CD14-positive monocyte (primary cell): ENCODE measurements at regions not wholly inside any gene's neighbourhood (a gene's known extent, or its start where the extent isn't known, plus 50 kb on each side); places are given as distances from the start of the nearest gene placed in this dataset.
A peak's percentile ranks its signal among the peaks of the same experiment; 100 is the strongest.

ENCODE experiments used
- DNase-seq, 3 donors: peaks; one replicate each; pipeline ENCODE4 v3.0.0-alpha.2; 2011 to 2022
- H2AFZ ChIP-seq: 2 replicates; pipeline ENCODE4 v1.6.0; 2012; ENCODE audit warnings: mild to moderate bottlenecking, low read depth, low read length, inconsistent platforms; ENCODE audit not compliant: insufficient read depth, poor library complexity, severe bottlenecking
- H3K27ac ChIP-seq, 2 donors: 1 replicate in 1 of 2; 2 replicates in 1 of 2; pipeline ENCODE4 v1.5.1; 2012 to 2013; ENCODE audit warnings: low read length in 2 of 2, control low read depth in 1 of 2, inconsistent platforms in 1 of 2, low read depth in 1 of 2, mild to moderate bottlenecking in 1 of 2
- H3K27me3 ChIP-seq, 2 donors: one replicate each; pipeline versions ENCODE4 v1.6.0 to v1.6.1; 2011 to 2013; ENCODE audit warnings: low read length in 2 of 2; ENCODE audit not compliant: control insufficient read depth in 2 of 2, insufficient read depth in 2 of 2
- H3K36me3 ChIP-seq, 2 donors: replicated peaks in 1 of 2; 1 replicate in 1 of 2; 2 replicates in 1 of 2; pipeline versions ENCODE4 v1.5.1 to v1.6.1; 2012 to 2013; ENCODE audit warnings: low read length in 2 of 2, control low read depth in 1 of 2, inconsistent platforms in 1 of 2, mild to moderate bottlenecking in 1 of 2; ENCODE audit not compliant: insufficient read depth in 2 of 2, control insufficient read depth in 1 of 2
- H3K4me1 ChIP-seq, 2 donors: 1 replicate in 1 of 2; 2 replicates in 1 of 2; pipeline versions ENCODE4 v1.5.1 to v1.6.1; 2012 to 2013; ENCODE audit warnings: low read length in 2 of 2, control low read depth in 1 of 2, inconsistent platforms in 1 of 2, mild to moderate bottlenecking in 1 of 2, moderate library complexity in 1 of 2; ENCODE audit not compliant: insufficient read depth in 2 of 2, control insufficient read depth in 1 of 2
- H3K4me2 ChIP-seq: replicated peaks from 2 replicates; pipeline ENCODE3; 2012; ENCODE audit warnings: low read length, moderate library complexity, mild to moderate bottlenecking; ENCODE audit not compliant: poor library complexity, severe bottlenecking; ENCODE audit errors: extremely low read depth
- H3K4me3 ChIP-seq, 3 experiments: fragments of 200-600 bp in 1 of 3; sonication (generic) in 1 of 3; replicated peaks in 1 of 3; 1 replicate in 2 of 3; 2 replicates in 1 of 3; pipeline ENCODE4 v1.5.1; 2011 to 2013; ENCODE audit warnings: low read length in 3 of 3, mild to moderate bottlenecking in 3 of 3, control low read depth in 2 of 3, low read depth in 2 of 3, inconsistent platforms in 1 of 3, moderate library complexity in 1 of 3
- H3K79me2 ChIP-seq: 2 replicates; pipeline ENCODE4 v1.6.0; 2012; ENCODE audit warnings: mild to moderate bottlenecking, control low read depth, inconsistent platforms, low read length, moderate library complexity; ENCODE audit not compliant: insufficient read depth
- H3K9ac ChIP-seq: 2 replicates; pipeline ENCODE4 v1.6.0; 2017; ENCODE audit warnings: low read length, mild to moderate bottlenecking; ENCODE audit not compliant: insufficient read depth, poor library complexity, severe bottlenecking
- H3K9me3 ChIP-seq, 2 donors: replicated peaks in 1 of 2; 1 replicate in 1 of 2; 2 replicates in 1 of 2; pipeline versions ENCODE4 v1.5.1 to v1.6.1; 2012 to 2013; ENCODE audit warnings: low read length in 2 of 2, control low read depth in 1 of 2; ENCODE audit not compliant: control insufficient read depth in 1 of 2, insufficient read depth in 1 of 2
- H4K20me1 ChIP-seq: 2 replicates; pipeline ENCODE4 v1.6.0; 2012; ENCODE audit warnings: mild to moderate bottlenecking, low read length, control low read depth, moderate library complexity; ENCODE audit not compliant: insufficient read depth
- H3K27ac Mint-ChIP-seq, 7 donors: one replicate each; pipeline ENCODE4 v1.8.0; 2020; ENCODE audit warnings: mild to moderate bottlenecking in 7 of 7, mixed read lengths in 7 of 7, moderate library complexity in 6 of 7, inconsistent platforms in 2 of 7
- H3K27me3 Mint-ChIP-seq, 3 donors: one replicate each; pipeline ENCODE4 v1.8.0; 2021 to 2022; ENCODE audit warnings: low read depth in 3 of 3, mild to moderate bottlenecking in 3 of 3, mixed read lengths in 3 of 3, moderate library complexity in 3 of 3, inconsistent platforms in 1 of 3
- H3K36me3 Mint-ChIP-seq, 2 donors: one replicate each; pipeline ENCODE4 v1.8.0; 2020; ENCODE audit warnings: mixed read lengths in 2 of 2, inconsistent platforms in 1 of 2, mild to moderate bottlenecking in 1 of 2
- H3K4me1 Mint-ChIP-seq: one replicate; pipeline ENCODE4 v1.8.0; 2020; ENCODE audit warnings: mild to moderate bottlenecking, mixed read lengths
- H3K4me3 Mint-ChIP-seq, 2 donors: one replicate each; pipeline ENCODE4 v1.8.0; 2020; ENCODE audit warnings: mild to moderate bottlenecking in 2 of 2, mixed read lengths in 2 of 2, moderate library complexity in 1 of 2
- H3K9me3 Mint-ChIP-seq, 7 donors: one replicate each; pipeline ENCODE4 v1.8.0; 2020 to 2022; ENCODE audit warnings: mixed read lengths in 7 of 7, mild to moderate bottlenecking in 6 of 7, moderate library complexity in 6 of 7, inconsistent platforms in 2 of 7
- CTCF ChIP-seq: fragments of 200-600 bp; IDR thresholded peaks from one replicate; pipeline ENCODE4 v1.8.0; 2022; ENCODE audit warnings: antibody characterized with exemption, mild to moderate bottlenecking
- WGBS: methylation state at CpG from one replicate; pipeline ENCODE4 v1.1.5; 2013; ENCODE audit warnings: missing lambda C conversion rate; ENCODE audit not compliant: insufficient coverage; 5-methylcytosine and 5-hydroxymethylcytosine counted together
- intact Hi-C, 2 donors: fragments of 100-400 bp; cut with micrococcal nuclease; formaldehyde crosslinking; loops; one replicate each; pipeline versions ENCODE4 v1.15.0 to v1.15.1; 2023

- TF ChIP-seq CTCF, result no peak
- no peak overlapping the region for H3K27ac ChIP-seq
- H3K27ac Mint-ChIP-seq, result no peak overlapping the region
- H3K4me1 Mint-ChIP-seq, result peaks cover 16% of the 10 kb centered on the region
- WGBS, result 0% methylated on average over 1 of the region's 6 CpGs
- intact Hi-C loops, result no loop called here
- H3K36me3 Mint-ChIP-seq, result peaks cover 0 to 4% of the 10 kb centered on the region in 2 donors
- peaks cover 37 to 50% (median 41%) of the 10 kb centered on the region in 3 donors for H3K27me3 Mint-ChIP-seq
- H3K4me2 ChIP-seq, result no peak overlapping the region
- no peak overlapping the region for H3K9ac ChIP-seq
- no peaks in the 10 kb centered on the region for H4K20me1 ChIP-seq
- no peak overlapping the region for H2AFZ ChIP-seq
- H3K4me3 Mint-ChIP-seq, result peak overlapping the region in 1 of 2 donors; percentile 77
- H3K27me3 ChIP-seq, result peaks cover 29 to 34% of the 10 kb centered on the region in 2 donors
- no peak for DNase-seq
- no peaks in the 10 kb centered on the region for H3K36me3 ChIP-seq
- no peaks in the 10 kb centered on the region for H3K9me3 ChIP-seq
- H3K79me2 ChIP-seq, result no peaks in the 10 kb centered on the region
- H3K9me3 Mint-ChIP-seq, result peaks cover 0 to 8% (median 3%) of the 10 kb centered on the region in 7 donors
- no peak overlapping the region for H3K4me3 ChIP-seq
- H3K4me1 ChIP-seq, result peaks cover 8 to 17% of the 10 kb centered on the region in 2 donors
Observed at GRCh38 chr12:77323788-77324415, 258.5 kb upstream of the E2F7 start.

GRCh38 chr12:77319166-77319565, 253.8 kb upstream of the E2F7 start:
- peaks cover 7 to 14% (median 7%) of the 10 kb centered on the region in 3 donors for H3K27me3 Mint-ChIP-seq
- WGBS, result 77% methylated on average over 1 of the region's 2 CpGs
- no peak overlapping the region for H3K27ac Mint-ChIP-seq
- H3K4me2 ChIP-seq, result no peak overlapping the region
- H4K20me1 ChIP-seq, result no peaks in the 10 kb centered on the region
- H3K9me3 Mint-ChIP-seq, result peaks cover 0 to 2% (median 0%) of the 10 kb centered on the region in 7 donors
- intact Hi-C loops, result no loop called here
- H3K36me3 ChIP-seq, result no peaks in the 10 kb centered on the region
- DNase-seq, result no peak
- H3K4me1 ChIP-seq, result no peaks in the 10 kb centered on the region
- peaks cover under 1% of the 10 kb centered on the region for H3K4me1 Mint-ChIP-seq
- no peak overlapping the region for H3K27ac ChIP-seq
- no peak overlapping the region for H3K4me3 ChIP-seq
- H3K9me3 ChIP-seq, result no peaks in the 10 kb centered on the region
- no peak for TF ChIP-seq CTCF
- H3K9ac ChIP-seq, result no peak overlapping the region
- peaks cover 7 to 8% of the 10 kb centered on the region in 2 donors for H3K27me3 ChIP-seq
- H3K79me2 ChIP-seq, result no peaks in the 10 kb centered on the region
- no peak overlapping the region for H2AFZ ChIP-seq
- no peak overlapping the region for H3K4me3 Mint-ChIP-seq
- no peaks in the 10 kb centered on the region for H3K36me3 Mint-ChIP-seq
